ENCODE measurements at regions not wholly inside any gene's neighbourhood (a gene's known extent, or its start where the extent isn't known, plus 50 kb on each side); places are given as distances from the start of the nearest gene placed in this dataset.

GRCh38 chr11:120021391-120021953 is 116.4 kb downstream of the TRIM29 start:
- TF ChIP-seq CTCF (IDR thresholded peaks at IDR 0.05) = no peak
- TF ChIP-seq POLR2A (IDR thresholded peaks at IDR 0.05) = no peak

All from Peyer's patch (tissue), 4 donors.